Neural cell (in vitro differentiated cells): ENCODE measurements at regions not wholly inside any gene's neighbourhood (a gene's known extent, or its start where the extent isn't known, plus 50 kb on each side); places are given as distances from the start of the nearest gene placed in this dataset.

Experiments used
- H2AFZ ChIP-seq: fragments of 200-600, 300-800 bp; sonication (generic), shearing (Covaris generic); 2 replicates; pipeline ENCODE4 v1.6.0; 2014; ENCODE audit warnings: low read depth, mild to moderate bottlenecking, antibody characterized with exemption, low read length, moderate library complexity
- H3F3A ChIP-seq: fragments of 200-600 bp; shearing (Covaris generic); 2 replicates; pipeline ENCODE4 v1.6.1; 2016; ENCODE audit warnings: mild to moderate bottlenecking, moderate library complexity, mixed read lengths, antibody characterized with exemption, low read length; ENCODE audit not compliant: insufficient read depth, poor library complexity, severe bottlenecking
- H3K27ac ChIP-seq: fragments of 200-600, 300-800 bp; sonication (generic), shearing (Covaris generic); 2 replicates; pipeline ENCODE4 v1.5.1; 2014; ENCODE audit warnings: mild to moderate bottlenecking, low read length, moderate library complexity
- H3K27me3 ChIP-seq: fragments of 300-800, 200-600 bp; sonication (generic), shearing (Covaris generic); 2 replicates; pipeline ENCODE4 v1.6.0; 2014; ENCODE audit warnings: mild to moderate bottlenecking, low read depth, low read length, moderate library complexity; ENCODE audit not compliant: insufficient read depth
- H3K36me3 ChIP-seq: fragments of 300-800, 200-600 bp; sonication (generic), shearing (Covaris generic); 2 replicates; pipeline ENCODE4 v1.5.1; 2014; ENCODE audit warnings: mild to moderate bottlenecking, antibody characterized with exemption, low read length, moderate library complexity; ENCODE audit not compliant: insufficient read depth
- H3K4me2 ChIP-seq: fragments of 300-800, 200-600 bp; sonication (generic), shearing (Covaris generic); 2 replicates; pipeline ENCODE4 v1.6.0; 2014; ENCODE audit warnings: mild to moderate bottlenecking, low read length
- H3K4me3 ChIP-seq: fragments of 300-800, 200-600 bp; sonication (generic), shearing (Covaris generic); 2 replicates; pipeline ENCODE4 v1.5.1; 2014; ENCODE audit warnings: mild to moderate bottlenecking, low read length, moderate library complexity
- H3K79me2 ChIP-seq: fragments of 200-600 bp; shearing (Covaris generic); replicated peaks from 2 replicates; pipeline ENCODE4 v1.6.0; 2014; ENCODE audit warnings: mild to moderate bottlenecking, low read length, moderate library complexity; ENCODE audit not compliant: insufficient read depth
- H3K9ac ChIP-seq: fragments of 300-800, 200-600 bp; sonication (generic), shearing (Covaris generic); 2 replicates; pipeline ENCODE4 v1.6.1; 2016; ENCODE audit warnings: mild to moderate bottlenecking, low read length, mixed read lengths
- H3K9me2 ChIP-seq: fragments of 200-600 bp; shearing (Covaris generic); 2 replicates; pipeline ENCODE4 v1.6.1; 2016; ENCODE audit warnings: mild to moderate bottlenecking, low read length, mixed read lengths; ENCODE audit not compliant: insufficient read depth
- H3K9me3 ChIP-seq: fragments of 200-600, 300-800 bp; sonication (generic), shearing (Covaris generic); 2 replicates; pipeline ENCODE4 v1.6.1; 2016; ENCODE audit warnings: mild to moderate bottlenecking, mixed run types, low read length, moderate library complexity, mixed read lengths
- H4K20me1 ChIP-seq: fragments of 200-600 bp; shearing (Covaris generic); 2 replicates; pipeline ENCODE4 v1.6.1; 2016; ENCODE audit warnings: mild to moderate bottlenecking, mixed run types; ENCODE audit not compliant: insufficient read depth
- EP300 ChIP-seq: fragments of 450-650 bp; conservative IDR thresholded peaks from 2 replicates; pipeline ENCODE4 v1.6.1; 2014; ENCODE audit warnings: antibody characterized with exemption, mild to moderate bottlenecking, moderate library complexity; ENCODE audit not compliant: poor library complexity, severe bottlenecking
- EZH2 ChIP-seq: fragments of 200-600, 300-800 bp; shearing (Covaris generic), sonication (generic); IDR thresholded peaks from 2 replicates; pipeline ENCODE4 v1.6.1; 2014; ENCODE audit warnings: antibody characterized with exemption, low read length, borderline replicate concordance, mild to moderate bottlenecking; ENCODE audit not compliant: insufficient read depth, poor library complexity, severe bottlenecking
- POLR2AphosphoS5 ChIP-seq: IDR thresholded peaks from 2 replicates; pipeline ENCODE4 v1.6.1; 2012
- RAD21 ChIP-seq: fragments of 450-650 bp; conservative IDR thresholded peaks from 2 replicates; pipeline ENCODE4 v1.6.1; 2014; ENCODE audit warnings: antibody characterized with exemption, mild to moderate bottlenecking, moderate library complexity
- SMC3 ChIP-seq: fragments of 450-650 bp; conservative IDR thresholded peaks from 2 replicates; pipeline ENCODE4 v1.6.1; 2014; ENCODE audit warnings: antibody characterized with exemption, mild to moderate bottlenecking, moderate library complexity; ENCODE audit not compliant: poor library complexity
- TAF1 ChIP-seq: IDR thresholded peaks from 2 replicates; pipeline ENCODE4 v1.6.1; 2012; ENCODE audit warnings: low read depth
- TF ChIP-seq, protein P1 (sequence below): fragments of 450-650 bp; IDR thresholded peaks from 2 replicates; pipeline ENCODE4 v1.5.1; 2014; ENCODE audit warnings: antibody characterized with exemption, mild to moderate bottlenecking, moderate library complexity; ENCODE audit not compliant: poor library complexity, severe bottlenecking
- TF ChIP-seq, protein P2 (sequence below): IDR thresholded peaks from 2 replicates; pipeline ENCODE4 v1.6.1; 2012; ENCODE audit warnings: borderline replicate concordance

DNA sequence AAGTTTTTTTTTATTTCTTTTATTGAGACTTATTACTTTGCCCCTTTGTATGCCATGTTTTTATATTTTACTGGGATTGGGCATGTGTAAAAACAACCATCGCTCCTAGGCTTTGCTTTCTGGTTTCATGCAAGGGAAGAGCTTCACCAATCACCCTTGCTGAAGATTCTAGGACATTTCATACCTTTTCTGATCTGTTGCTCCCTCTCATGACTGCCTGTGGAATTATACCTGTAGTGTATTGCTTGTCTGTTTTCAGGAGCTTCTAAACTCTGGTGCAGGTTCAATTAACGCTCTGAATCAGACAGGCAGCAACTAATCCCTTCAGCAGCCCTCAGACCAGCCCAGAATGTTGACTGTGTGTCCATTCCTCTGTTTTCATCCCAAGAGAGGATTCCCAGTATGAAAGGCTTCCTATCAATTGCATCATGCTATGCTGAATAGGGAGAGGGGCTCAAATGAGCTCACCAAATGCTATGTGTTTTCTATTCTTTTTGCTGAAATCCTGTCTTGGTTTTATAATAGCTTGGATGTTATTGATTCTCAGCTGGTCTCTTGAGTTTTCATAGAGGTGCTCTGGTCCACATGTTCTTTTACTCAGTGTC, 572.9 kb upstream of the CDH6 start:
- H3K9me2 ChIP-seq = no peaks in the 10 kb centered on the region
- H3K27me3 ChIP-seq = no peaks in the 10 kb centered on the region
- H3F3A ChIP-seq = no peaks in the 10 kb centered on the region
- H3K79me2 ChIP-seq = no peaks in the 10 kb centered on the region
- H3K4me3 ChIP-seq = no peak overlapping the region
- no peak overlapping the region for H2AFZ ChIP-seq
- H3K9me3 ChIP-seq = peaks cover 3% of the 10 kb centered on the region
- H3K36me3 ChIP-seq = no peaks in the 10 kb centered on the region
- no peak overlapping the region for H3K4me2 ChIP-seq
- H3K27ac ChIP-seq = no peak overlapping the region
- TF ChIP-seq EP300 (no peak), EZH2 (no peak), POLR2AphosphoS5 (no peak), TAF1 (no peak), SMC3 (no peak), RAD21 (no peak)
- TF ChIP-seq, protein P1, sequence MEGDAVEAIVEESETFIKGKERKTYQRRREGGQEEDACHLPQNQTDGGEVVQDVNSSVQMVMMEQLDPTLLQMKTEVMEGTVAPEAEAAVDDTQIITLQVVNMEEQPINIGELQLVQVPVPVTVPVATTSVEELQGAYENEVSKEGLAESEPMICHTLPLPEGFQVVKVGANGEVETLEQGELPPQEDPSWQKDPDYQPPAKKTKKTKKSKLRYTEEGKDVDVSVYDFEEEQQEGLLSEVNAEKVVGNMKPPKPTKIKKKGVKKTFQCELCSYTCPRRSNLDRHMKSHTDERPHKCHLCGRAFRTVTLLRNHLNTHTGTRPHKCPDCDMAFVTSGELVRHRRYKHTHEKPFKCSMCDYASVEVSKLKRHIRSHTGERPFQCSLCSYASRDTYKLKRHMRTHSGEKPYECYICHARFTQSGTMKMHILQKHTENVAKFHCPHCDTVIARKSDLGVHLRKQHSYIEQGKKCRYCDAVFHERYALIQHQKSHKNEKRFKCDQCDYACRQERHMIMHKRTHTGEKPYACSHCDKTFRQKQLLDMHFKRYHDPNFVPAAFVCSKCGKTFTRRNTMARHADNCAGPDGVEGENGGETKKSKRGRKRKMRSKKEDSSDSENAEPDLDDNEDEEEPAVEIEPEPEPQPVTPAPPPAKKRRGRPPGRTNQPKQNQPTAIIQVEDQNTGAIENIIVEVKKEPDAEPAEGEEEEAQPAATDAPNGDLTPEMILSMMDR = no peak
- no peaks in the 10 kb centered on the region for H4K20me1 ChIP-seq
- no peak overlapping the region for H3K9ac ChIP-seq

DNA sequence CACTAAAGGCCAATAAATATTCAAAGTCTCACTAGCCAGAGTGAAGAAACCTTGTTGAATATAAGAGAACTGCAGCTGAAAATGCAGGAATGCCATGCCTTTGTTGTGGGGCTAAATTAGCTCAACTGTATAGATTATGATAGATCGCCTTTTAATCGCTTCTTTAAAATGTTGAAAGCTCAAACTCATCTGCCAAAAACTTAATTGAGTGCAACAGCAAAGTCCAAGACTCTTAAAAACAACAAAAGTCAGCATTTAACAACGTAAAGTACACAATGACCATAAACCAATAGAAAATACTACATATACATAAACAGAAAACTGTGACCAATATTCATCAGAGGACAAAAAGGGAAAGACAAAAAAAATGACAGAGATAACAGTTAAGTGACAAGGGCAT, 585.0 kb upstream of the CDH6 start:
- TF ChIP-seq POLR2AphosphoS5 = no peak
- TF ChIP-seq, protein P2, sequence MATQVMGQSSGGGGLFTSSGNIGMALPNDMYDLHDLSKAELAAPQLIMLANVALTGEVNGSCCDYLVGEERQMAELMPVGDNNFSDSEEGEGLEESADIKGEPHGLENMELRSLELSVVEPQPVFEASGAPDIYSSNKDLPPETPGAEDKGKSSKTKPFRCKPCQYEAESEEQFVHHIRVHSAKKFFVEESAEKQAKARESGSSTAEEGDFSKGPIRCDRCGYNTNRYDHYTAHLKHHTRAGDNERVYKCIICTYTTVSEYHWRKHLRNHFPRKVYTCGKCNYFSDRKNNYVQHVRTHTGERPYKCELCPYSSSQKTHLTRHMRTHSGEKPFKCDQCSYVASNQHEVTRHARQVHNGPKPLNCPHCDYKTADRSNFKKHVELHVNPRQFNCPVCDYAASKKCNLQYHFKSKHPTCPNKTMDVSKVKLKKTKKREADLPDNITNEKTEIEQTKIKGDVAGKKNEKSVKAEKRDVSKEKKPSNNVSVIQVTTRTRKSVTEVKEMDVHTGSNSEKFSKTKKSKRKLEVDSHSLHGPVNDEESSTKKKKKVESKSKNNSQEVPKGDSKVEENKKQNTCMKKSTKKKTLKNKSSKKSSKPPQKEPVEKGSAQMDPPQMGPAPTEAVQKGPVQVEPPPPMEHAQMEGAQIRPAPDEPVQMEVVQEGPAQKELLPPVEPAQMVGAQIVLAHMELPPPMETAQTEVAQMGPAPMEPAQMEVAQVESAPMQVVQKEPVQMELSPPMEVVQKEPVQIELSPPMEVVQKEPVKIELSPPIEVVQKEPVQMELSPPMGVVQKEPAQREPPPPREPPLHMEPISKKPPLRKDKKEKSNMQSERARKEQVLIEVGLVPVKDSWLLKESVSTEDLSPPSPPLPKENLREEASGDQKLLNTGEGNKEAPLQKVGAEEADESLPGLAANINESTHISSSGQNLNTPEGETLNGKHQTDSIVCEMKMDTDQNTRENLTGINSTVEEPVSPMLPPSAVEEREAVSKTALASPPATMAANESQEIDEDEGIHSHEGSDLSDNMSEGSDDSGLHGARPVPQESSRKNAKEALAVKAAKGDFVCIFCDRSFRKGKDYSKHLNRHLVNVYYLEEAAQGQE = no peak
- TF ChIP-seq RAD21 = no peak
- TF ChIP-seq EZH2 = no peak
- no peak for TF ChIP-seq SMC3

More for the DNA sequence above, 585.0 kb upstream of the CDH6 start:
- Histone ChIP-seq H3K79me2 (no peaks in the 10 kb centered on the region), H3K4me2 (no peak overlapping the region), H2AFZ (no peak overlapping the region), H3K27ac (no peak overlapping the region), H3K9ac (no peak overlapping the region), H3K4me3 (no peak overlapping the region), H4K20me1 (no peaks in the 10 kb centered on the region), H3K36me3 (no peaks in the 10 kb centered on the region), H3K9me2 (no peaks in the 10 kb centered on the region), H3K9me3 (no peaks in the 10 kb centered on the region), H3F3A (no peaks in the 10 kb centered on the region), H3K27me3 (no peaks in the 10 kb centered on the region)
